ENCODE measurements at regions not wholly inside any gene's neighbourhood (a gene's known extent, or its start where the extent isn't known, plus 50 kb on each side); places are given as distances from the start of the nearest gene placed in this dataset.
"Not testable (repeated sequence)": the region's sequence is repeated elsewhere in the genome, so short reads cannot be mapped to it uniquely, and the experiment has no call there.

- ChIA-PET CTCF (no interaction called here), POLR2A (no interaction called here)
- TF ChIP-seq CTCF (IDR thresholded peaks at IDR 0.05; ENCODE audit: control extremely low read depth, extremely low read depth, low read depth, missing control alignments) = no peak
- no peak for DNase-seq (ENCODE audit: extremely low spot score)
Measured at GRCh38 chrX:76996641-76997040, 450.5 kb upstream of the FGF16 start.

GRCh38 chrX:77003530-77003929 is 443.7 kb upstream of the FGF16 start:
- POLR2A ChIA-PET = no interaction called here
- TF ChIP-seq CTCF (IDR thresholded peaks at IDR 0.05; ENCODE audit: control extremely low read depth, extremely low read depth, low read depth, missing control alignments) = no peak
- CTCF ChIA-PET = interaction anchor here (0.6 to 1.4 kb wide), 2 partner anchors 8 to 11 kb away, joined by 3 read pairs; no protein-coding TSS in a partner anchor
- no peak for DNase-seq (ENCODE audit: extremely low spot score)

- ChIA-PET POLR2A (no interaction called here), CTCF (interaction anchor here (0.6 to 1.4 kb wide), 2 partner anchors 9 to 10 kb away, joined by 3 read pairs; no protein-coding TSS in a partner anchor)
Measured at GRCh38 chrX:77003956-77004355, 443.2 kb upstream of the FGF16 start.

GRCh38 chrX:77009691-77010090 is 437.5 kb upstream of the FGF16 start:
- ChIA-PET POLR2A (no interaction called here), CTCF (interaction anchor here (0.8 kb wide), 1 partner anchor 9 kb away, joined by 3 read pairs; no protein-coding TSS in a partner anchor)
- TF ChIP-seq CTCF (IDR thresholded peaks at IDR 0.05; ENCODE audit: control extremely low read depth, extremely low read depth, low read depth, missing control alignments) = no peak
- no peak for DNase-seq (ENCODE audit: extremely low spot score)

More at GRCh38 chrX:77003956-77004355, 443.2 kb upstream of the FGF16 start:
- no peak for DNase-seq (ENCODE audit: extremely low spot score)
- TF ChIP-seq CTCF (IDR thresholded peaks at IDR 0.05; ENCODE audit: control extremely low read depth, extremely low read depth, low read depth, missing control alignments) = no peak

GRCh38 chrX:77014377-77015372 is 432.5 kb upstream of the FGF16 start:
- TF ChIP-seq CTCF (IDR thresholded peaks at IDR 0.05; ENCODE audit: control extremely low read depth, extremely low read depth, low read depth, missing control alignments) = no peak
- CTCF ChIA-PET = interaction anchor here (1.3 kb wide), 1 partner anchor 11 kb away, joined by 3 read pairs; no protein-coding TSS in a partner anchor
- no peak for DNase-seq (ENCODE audit: extremely low spot score)
- POLR2A ChIA-PET = no interaction called here

GRCh38 chrX:77017093-77017492 is 430.1 kb upstream of the FGF16 start:
- CTCF ChIA-PET = no interaction called here

GRCh38 chrX:77046180-77046810 is 400.9 kb upstream of the FGF16 start:
- DNase-seq (ENCODE audit: extremely low spot score); POLR2A ChIA-PET; CTCF ChIA-PET: not testable (repeated sequence)

More at GRCh38 chrX:77017093-77017492, 430.1 kb upstream of the FGF16 start:
- no peak for TF ChIP-seq CTCF (IDR thresholded peaks at IDR 0.05; ENCODE audit: control extremely low read depth, extremely low read depth, low read depth, missing control alignments)
- POLR2A ChIA-PET = no interaction called here
- DNase-seq (ENCODE audit: extremely low spot score) = no peak

All from GM10248 (cell line).